Omental fat pad (tissue), 3 donors: ENCODE measurements at regions not wholly inside any gene's neighbourhood (a gene's known extent, or its start where the extent isn't known, plus 50 kb on each side); places are given as distances from the start of the nearest gene placed in this dataset.
A peak's percentile ranks its signal among the peaks of the same experiment; 100 is the strongest.

Experiments used
- ATAC-seq: fragments of 150-250 bp; one replicate; pipeline ENCODE4 v1.9.1; 2016; ENCODE audit warnings: mild to moderate bottlenecking, moderate library complexity; ENCODE audit not compliant: low FRiP score
- DNase-seq: peaks from one replicate; pipeline ENCODE4 v3.0.0-alpha.2; 2019; ENCODE audit warnings: low spot score
- CTCF ChIP-seq, 3 donors: fragments of 450-650 bp; IDR thresholded peaks; one replicate each; pipeline ENCODE4 v1.5.1; 2016 to 2017; ENCODE audit warnings: antibody characterized with exemption in 3 of 3, mild to moderate bottlenecking in 3 of 3, moderate library complexity in 2 of 3

GRCh38 chr3:144052275-144052674, 80.7 kb downstream of the DIPK2A start:
- no peak for DNase-seq
- no peak for TF ChIP-seq CTCF (IDR thresholded peaks at IDR 0.05)
- ATAC-seq = no peak

GRCh38 chr3:144053121-144053520, 81.5 kb downstream of the DIPK2A start:
- TF ChIP-seq CTCF (IDR thresholded peaks at IDR 0.05) = no peak
- ATAC-seq (no peak), DNase-seq (no peak)

- DNase-seq (no peak), ATAC-seq (no peak)
- TF ChIP-seq CTCF (IDR thresholded peaks at IDR 0.05) = no peak
Measured at GRCh38 chr3:144054766-144055165, 83.1 kb downstream of the DIPK2A start.

- TF ChIP-seq CTCF (IDR thresholded peaks at IDR 0.05) = no peak
- DNase-seq (no peak), ATAC-seq (peak; percentile 85)
Measured at GRCh38 chr3:144055604-144056003, 84.0 kb downstream of the DIPK2A start.

- TF ChIP-seq CTCF (IDR thresholded peaks at IDR 0.05) = no peak
- DNase-seq = no peak
- ATAC-seq = no peak
Measured at GRCh38 chr3:144058713-144059112, 87.1 kb downstream of the DIPK2A start.

GRCh38 chr3:144059481-144059880, 87.9 kb downstream of the DIPK2A start:
- DNase-seq = no peak
- ATAC-seq = no peak

GRCh38 chr3:144060881-144061280, 89.3 kb downstream of the DIPK2A start:
- no peak for TF ChIP-seq CTCF (IDR thresholded peaks at IDR 0.05)
- DNase-seq (no peak), ATAC-seq (no peak)

More at GRCh38 chr3:144059481-144059880, 87.9 kb downstream of the DIPK2A start:
- no peak for TF ChIP-seq CTCF (IDR thresholded peaks at IDR 0.05)
